ENCODE measurements at regions not wholly inside any gene's neighbourhood (a gene's known extent, or its start where the extent isn't known, plus 50 kb on each side); places are given as distances from the start of the nearest gene placed in this dataset.

- 89 to 96% methylated on average over 1 of the region's 1 CpG for WGBS, 2 donors
- no peaks in the 10 kb centered on the region for H3K9me3 ChIP-seq
- intact Hi-C loops (cut with DNase I), result no loop called here
These were observed 551.7 kb upstream of the INTU start for GRCh38 chr4:127081041-127081440.

GRCh38 chr4:127082986-127083385 lies 549.8 kb upstream of the INTU start:
- no peak for TF ChIP-seq POLR2AphosphoS5 (IDR thresholded peaks at IDR 0.05)
- WGBS, 2 donors, result 75 to 78% methylated on average over 1 of the region's 1 CpG
- Histone ChIP-seq H3K4me3 (no peak overlapping the region), H3K9me3 (peaks cover 0 to 7% (median 0%) of the 10 kb centered on the region in 4 donors), H3K27ac (no peak overlapping the region), H3K4me1 (no peaks in the 10 kb centered on the region), H3K36me3 (no peaks in the 10 kb centered on the region), H3K27me3 (no peaks in the 10 kb centered on the region)
- intact Hi-C loops (cut with DNase I), result no loop called here
- DNase-seq, result no peak

More at GRCh38 chr4:127081041-127081440, 551.7 kb upstream of the INTU start:
- no peak overlapping the region for H3K4me3 ChIP-seq
- no peak overlapping the region for H3K27ac ChIP-seq
- no peaks in the 10 kb centered on the region for H3K36me3 ChIP-seq
- no peak for TF ChIP-seq POLR2A (IDR thresholded peaks at IDR 0.05)
- TF ChIP-seq CTCF (IDR thresholded peaks at IDR 0.05), result no peak
- no peak for TF ChIP-seq EP300 (IDR thresholded peaks at IDR 0.05)
- no peak for TF ChIP-seq POLR2AphosphoS5 (IDR thresholded peaks at IDR 0.05)
- H3K27me3 ChIP-seq, result no peaks in the 10 kb centered on the region
- H3K4me1 ChIP-seq, result no peaks in the 10 kb centered on the region
- DNase-seq, result no peak

GRCh38 chr4:127084666-127085065 lies 548.1 kb upstream of the INTU start:
- Histone ChIP-seq H3K4me1 (no peaks in the 10 kb centered on the region), H3K4me3 (no peak overlapping the region), H3K9me3 (peaks cover 0 to 7% (median 0%) of the 10 kb centered on the region in 4 donors), H3K27ac (no peak overlapping the region), H3K36me3 (no peaks in the 10 kb centered on the region), H3K27me3 (no peaks in the 10 kb centered on the region)
- TF ChIP-seq CTCF (IDR thresholded peaks at IDR 0.05), result no peak
- no peak for TF ChIP-seq POLR2AphosphoS5 (IDR thresholded peaks at IDR 0.05)
- no peak for TF ChIP-seq POLR2A (IDR thresholded peaks at IDR 0.05)
- no peak for TF ChIP-seq EP300 (IDR thresholded peaks at IDR 0.05)
- no peak for DNase-seq
- intact Hi-C loops (cut with DNase I), result no loop called here
- WGBS, 2 donors, result 88 to 93% methylated on average over 1 of the region's 1 CpG

- WGBS, 2 donors, result 59 to 76% methylated on average over 2 of the region's 2 CpGs
- H3K4me3 ChIP-seq, result no peak overlapping the region
- H3K27ac ChIP-seq, result no peak overlapping the region
- H3K9me3 ChIP-seq, result no peaks in the 10 kb centered on the region
- intact Hi-C loops (cut with DNase I), result no loop called here
- TF ChIP-seq EP300 (IDR thresholded peaks at IDR 0.05) (no peak), CTCF (IDR thresholded peaks at IDR 0.05) (no peak), POLR2A (IDR thresholded peaks at IDR 0.05) (no peak), POLR2AphosphoS5 (IDR thresholded peaks at IDR 0.05) (no peak)
- DNase-seq, result no peak
- no peaks in the 10 kb centered on the region for H3K27me3 ChIP-seq
- H3K36me3 ChIP-seq, result no peaks in the 10 kb centered on the region
- no peaks in the 10 kb centered on the region for H3K4me1 ChIP-seq
These were observed 535.7 kb upstream of the INTU start for GRCh38 chr4:127097061-127097460.

- Histone ChIP-seq H3K36me3 (no peaks in the 10 kb centered on the region), H3K27ac (no peak overlapping the region), H3K27me3 (no peaks in the 10 kb centered on the region), H3K4me3 (no peak overlapping the region), H3K4me1 (peaks cover 0 to 13% (median 2%) of the 10 kb centered on the region in 4 donors), H3K9me3 (peaks cover 0 to 5% (median 0%) of the 10 kb centered on the region in 4 donors)
- no peak for DNase-seq
- TF ChIP-seq POLR2A (IDR thresholded peaks at IDR 0.05), result no peak
- no peak for TF ChIP-seq EP300 (IDR thresholded peaks at IDR 0.05)
- TF ChIP-seq POLR2AphosphoS5 (IDR thresholded peaks at IDR 0.05), result no peak
- no peak for TF ChIP-seq CTCF (IDR thresholded peaks at IDR 0.05)
- WGBS, 2 donors, result 93 to 98% methylated on average over 1 of the region's 1 CpG
- intact Hi-C loops (cut with DNase I), result no loop called here
These were observed 530.4 kb upstream of the INTU start for GRCh38 chr4:127102361-127102760.
